Type B pancreatic cell (in vitro differentiated cells): ENCODE measurements at regions not wholly inside any gene's neighbourhood (a gene's known extent, or its start where the extent isn't known, plus 50 kb on each side); places are given as distances from the start of the nearest gene placed in this dataset.

Experiments used
- DNase-seq: peaks from one replicate; pipeline ENCODE4 v3.0.0; 2021; ENCODE audit warnings: mixed read lengths; ENCODE audit not compliant: unreplicated experiment; ENCODE audit errors: extremely low spot score
- H3K27ac Mint-ChIP-seq: 2 replicates; pipeline ENCODE4 v1.8.0; 2021; ENCODE audit warnings: mild to moderate bottlenecking, mixed read lengths
- H3K27me3 Mint-ChIP-seq: 2 replicates; pipeline ENCODE4 v1.8.0; 2021; ENCODE audit warnings: mixed read lengths
- H3K36me3 Mint-ChIP-seq: 2 replicates; pipeline ENCODE4 v1.8.0; 2021; ENCODE audit warnings: mixed read lengths
- H3K4me1 Mint-ChIP-seq: one replicate; pipeline ENCODE4 v1.8.0; 2021; ENCODE audit warnings: mixed read lengths; ENCODE audit not compliant: unreplicated experiment
- H3K4me3 Mint-ChIP-seq: 2 replicates; pipeline ENCODE4 v1.8.0; 2021; ENCODE audit warnings: mild to moderate bottlenecking, mixed read lengths
- H3K9me3 Mint-ChIP-seq: 2 replicates; pipeline ENCODE4 v1.8.0; 2021; ENCODE audit warnings: mixed read lengths
- CTCF ChIP-seq: fragments of 200-600 bp; sonication (generic); conservative IDR thresholded peaks from 2 replicates; pipeline ENCODE4 v1.5.0; 2021; ENCODE audit warnings: antibody characterized with exemption, mild to moderate bottlenecking

GRCh38 chr20:10733122-10733521, 59.3 kb upstream of the JAG1 start:
- Mint-ChIP-seq H3K27ac (no peak overlapping the region), H3K4me3 (no peak overlapping the region), H3K27me3 (peaks cover 7% of the 10 kb centered on the region), H3K36me3 (no peaks in the 10 kb centered on the region), H3K9me3 (peaks cover 15% of the 10 kb centered on the region), H3K4me1 (no peaks in the 10 kb centered on the region)
- TF ChIP-seq CTCF, result no peak
- DNase-seq, result no peak

- Mint-ChIP-seq H3K4me1 (peaks cover 5% of the 10 kb centered on the region), H3K27me3 (peaks cover 9% of the 10 kb centered on the region), H3K4me3 (no peak overlapping the region), H3K36me3 (no peaks in the 10 kb centered on the region), H3K27ac (no peak overlapping the region), H3K9me3 (peaks cover 15% of the 10 kb centered on the region)
- no peak for DNase-seq
- TF ChIP-seq CTCF, result no peak
These were observed 61.6 kb upstream of the JAG1 start for GRCh38 chr20:10735195-10735949.

DNA sequence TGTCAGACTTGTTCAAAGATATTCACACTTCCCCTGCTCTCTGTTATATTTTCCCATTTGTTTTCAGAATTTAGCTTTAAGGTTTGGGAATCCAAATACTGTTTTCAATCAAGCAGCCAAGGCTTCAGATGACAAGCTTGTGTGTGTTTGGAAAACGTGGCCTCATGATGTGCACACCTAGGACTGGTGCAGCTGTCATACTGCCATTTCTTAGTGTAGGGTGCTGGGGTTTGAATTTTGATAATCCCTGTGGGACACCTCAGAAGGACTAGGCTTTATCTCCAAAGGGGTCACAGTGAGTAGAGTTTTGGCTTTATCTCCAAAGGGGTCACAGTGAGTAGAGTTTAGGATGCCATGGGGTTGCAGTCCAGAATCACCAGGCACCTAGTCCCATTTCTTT, 65.3 kb upstream of the JAG1 start:
- Mint-ChIP-seq H3K9me3 (peaks cover 15% of the 10 kb centered on the region), H3K4me1 (peaks cover 10% of the 10 kb centered on the region), H3K27ac (no peak overlapping the region), H3K27me3 (peaks cover 9% of the 10 kb centered on the region), H3K4me3 (no peak overlapping the region), H3K36me3 (no peaks in the 10 kb centered on the region)
- no peak for TF ChIP-seq CTCF
- no peak for DNase-seq

DNA sequence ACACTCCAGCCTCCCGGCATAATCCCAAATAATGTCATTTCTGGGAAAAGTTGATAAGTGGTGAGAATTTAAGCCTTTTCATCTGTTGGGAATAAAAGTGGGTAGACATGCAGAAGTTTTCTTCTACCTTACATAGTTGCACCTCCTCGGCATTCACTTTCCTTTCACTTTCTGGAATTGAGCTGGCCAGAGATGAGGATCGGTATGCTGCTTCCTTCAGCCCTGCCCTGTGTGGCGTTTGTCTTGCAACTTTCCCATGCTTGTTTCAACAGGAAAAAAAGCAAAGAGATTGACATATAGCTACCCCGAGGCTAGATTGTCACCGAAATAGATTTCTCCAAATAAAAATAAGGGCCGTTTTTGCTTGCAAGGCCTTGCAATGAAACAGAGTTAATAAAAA, 65.8 kb upstream of the JAG1 start:
- DNase-seq, result no peak
- no peak for TF ChIP-seq CTCF
- H3K36me3 Mint-ChIP-seq, result no peaks in the 10 kb centered on the region
- H3K27ac Mint-ChIP-seq, result no peak overlapping the region
- peaks cover 15% of the 10 kb centered on the region for H3K9me3 Mint-ChIP-seq
- H3K27me3 Mint-ChIP-seq, result peaks cover 9% of the 10 kb centered on the region
- H3K4me3 Mint-ChIP-seq, result no peak overlapping the region
- H3K4me1 Mint-ChIP-seq, result peaks cover 10% of the 10 kb centered on the region

DNA sequence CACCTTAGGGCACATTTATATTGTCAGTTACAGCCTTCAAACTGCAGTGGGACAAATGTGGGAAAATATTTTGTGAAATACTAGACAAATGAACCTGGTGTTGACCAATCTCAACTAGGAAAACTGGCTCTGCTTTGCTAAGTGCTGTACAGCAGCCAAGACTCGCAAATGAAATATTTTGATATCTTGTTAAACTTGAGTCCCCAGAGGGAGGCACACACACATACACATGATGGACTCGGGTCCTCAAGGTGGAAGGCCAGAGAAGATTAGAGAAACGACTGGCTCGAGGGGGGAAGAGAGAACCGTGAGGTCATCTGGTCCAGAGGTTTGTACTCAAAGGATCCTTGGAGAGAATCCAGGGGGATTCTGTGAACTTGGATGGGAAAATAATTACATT, 67.3 kb upstream of the JAG1 start:
- H3K4me3 Mint-ChIP-seq, result no peak overlapping the region
- no peak for DNase-seq
- H3K27ac Mint-ChIP-seq, result no peak overlapping the region
- peaks cover 10% of the 10 kb centered on the region for H3K4me1 Mint-ChIP-seq
- H3K36me3 Mint-ChIP-seq, result no peaks in the 10 kb centered on the region
- no peak for TF ChIP-seq CTCF
- H3K27me3 Mint-ChIP-seq, result peaks cover 9% of the 10 kb centered on the region
- H3K9me3 Mint-ChIP-seq, result peaks cover 23% of the 10 kb centered on the region
